CD8-positive, alpha-beta memory T cell (primary cell): ENCODE measurements at regions not wholly inside any gene's neighbourhood (a gene's known extent, or its start where the extent isn't known, plus 50 kb on each side); places are given as distances from the start of the nearest gene placed in this dataset.

Source experiments
- CTCF ChIA-PET: fragments of 350-600 bp; sonication (Branson Sonifier 250); formaldehyde crosslinking; loops from one replicate; lab custom pipeline; 2021; ENCODE audit warnings: antibody characterized with exemption; lab: Charles Lee
- POLR2A ChIA-PET: fragments of 350-600 bp; sonication (Branson Sonifier 250); formaldehyde crosslinking; loops from one replicate; lab custom pipeline; 2021; ENCODE audit warnings: antibody characterized with exemption; lab: Charles Lee
- DNase-seq, 5 donors: peaks; one replicate each; pipeline versions ENCODE4 v3.0.0 to v3.0.0-alpha.2; 2020 to 2022; ENCODE audit warnings: mixed read lengths in 1 of 5
- H3K27ac ChIP-seq: one replicate; pipeline ENCODE4 v1.7.0; 2013; ENCODE audit warnings: low read depth, mild to moderate bottlenecking, low read length, moderate library complexity
- H3K27me3 ChIP-seq: 2 replicates; pipeline ENCODE4 v1.7.0; 2013; ENCODE audit warnings: low read length, mild to moderate bottlenecking; ENCODE audit not compliant: insufficient read depth, poor library complexity, severe bottlenecking
- H3K36me3 ChIP-seq: 2 replicates; pipeline ENCODE4 v1.7.0; 2013; ENCODE audit warnings: mild to moderate bottlenecking, low read length, moderate library complexity; ENCODE audit not compliant: insufficient read depth
- H3K4me1 ChIP-seq: 2 replicates; pipeline ENCODE4 v1.7.0; 2013; ENCODE audit warnings: mild to moderate bottlenecking, low read length, moderate library complexity; ENCODE audit not compliant: insufficient read depth
- H3K4me3 ChIP-seq: 2 replicates; pipeline ENCODE4 v1.7.0; 2013; ENCODE audit warnings: mild to moderate bottlenecking, low read length
- H3K9me3 ChIP-seq: 2 replicates; pipeline ENCODE4 v1.7.0; 2013; ENCODE audit warnings: mild to moderate bottlenecking, low read length
- H3K27ac Mint-ChIP-seq, 8 donors: one replicate each; pipeline ENCODE4 v1.8.0; 2020 to 2021; ENCODE audit warnings: mixed read lengths in 8 of 8, mild to moderate bottlenecking in 6 of 8, inconsistent platforms in 3 of 8, moderate library complexity in 3 of 8
- H3K27me3 Mint-ChIP-seq, 2 donors: one replicate each; pipeline ENCODE4 v1.8.0; 2020 to 2021; ENCODE audit warnings: mixed read lengths in 2 of 2, mild to moderate bottlenecking in 1 of 2, moderate library complexity in 1 of 2
- H3K36me3 Mint-ChIP-seq, 3 donors: one replicate each; pipeline ENCODE4 v1.8.0; 2020 to 2021; ENCODE audit warnings: mixed read lengths in 3 of 3, inconsistent platforms in 1 of 3, mild to moderate bottlenecking in 1 of 3
- H3K4me1 Mint-ChIP-seq, 3 donors: one replicate each; pipeline ENCODE4 v1.8.0; 2020 to 2021; ENCODE audit warnings: mixed read lengths in 3 of 3, inconsistent platforms in 1 of 3, mild to moderate bottlenecking in 1 of 3
- H3K4me3 Mint-ChIP-seq, 7 donors: one replicate each; pipeline ENCODE4 v1.8.0; 2020 to 2021; ENCODE audit warnings: mixed read lengths in 7 of 7, mild to moderate bottlenecking in 6 of 7, moderate library complexity in 4 of 7, inconsistent platforms in 2 of 7
- H3K9me3 Mint-ChIP-seq, 5 donors: one replicate each; pipeline ENCODE4 v1.8.0; 2020 to 2022; ENCODE audit warnings: mixed read lengths in 5 of 5, mild to moderate bottlenecking in 3 of 5, moderate library complexity in 2 of 5, inconsistent platforms in 1 of 5

DNA sequence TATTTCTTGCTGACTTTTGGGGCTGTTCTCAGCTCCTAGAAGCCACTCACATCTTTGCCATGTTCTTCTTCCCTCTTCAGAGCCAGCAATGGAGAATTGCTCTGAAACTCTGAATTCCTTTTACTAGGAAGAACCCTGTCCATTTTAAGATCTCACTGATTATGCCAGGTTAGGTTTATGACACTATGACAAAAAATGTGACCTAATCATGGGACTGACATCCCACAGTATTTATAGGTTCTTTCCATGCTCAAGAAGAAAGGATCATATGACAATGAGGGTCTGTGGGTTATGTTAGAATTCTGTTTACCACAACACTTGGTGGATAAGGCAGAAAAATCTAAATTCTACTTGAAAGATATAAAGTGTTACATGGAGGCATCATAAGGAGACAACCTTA, 263.3 kb upstream of the CITED2 start:
- Mint-ChIP-seq H3K27me3 (peaks cover 0 to 4% of the 10 kb centered on the region in 2 donors), H3K4me3 (no peak overlapping the region), H3K9me3 (no peaks in the 10 kb centered on the region), H3K27ac (peak overlapping the region in 1 of 8 donors; percentile 10), H3K4me1 (peaks cover 10 to 16% (median 15%) of the 10 kb centered on the region in 3 donors), H3K36me3 (peaks cover 0 to 7% (median 0%) of the 10 kb centered on the region in 3 donors)
- Histone ChIP-seq H3K9me3 (no peaks in the 10 kb centered on the region), H3K4me3 (no peak overlapping the region), H3K27me3 (no peaks in the 10 kb centered on the region), H3K4me1 (peaks cover 5% of the 10 kb centered on the region), H3K27ac (no peak overlapping the region), H3K36me3 (no peaks in the 10 kb centered on the region)
- CTCF ChIA-PET = no interaction called here
- DNase-seq = no peak
- POLR2A ChIA-PET = no interaction called here

DNA sequence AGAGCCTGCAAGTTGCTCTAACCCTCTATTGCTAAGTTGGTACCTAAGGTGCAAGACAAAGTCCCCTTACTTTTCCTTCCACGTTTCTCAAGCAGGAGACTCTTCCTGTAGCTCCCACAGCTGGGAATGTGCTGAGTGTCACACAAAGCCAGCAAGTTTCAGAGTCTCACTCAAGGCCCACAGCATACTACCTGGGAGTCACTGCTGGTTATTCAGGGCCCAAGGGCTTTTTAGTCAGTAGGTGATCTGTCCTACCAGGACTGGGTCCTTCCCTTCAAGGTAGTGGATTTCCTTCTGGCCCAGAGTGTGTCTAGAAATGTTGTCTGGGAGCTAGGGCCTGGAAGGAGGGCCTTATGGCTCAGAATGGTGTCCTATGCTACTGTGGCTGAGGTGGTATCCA, 261.9 kb upstream of the CITED2 start:
- peaks cover 0 to 4% of the 10 kb centered on the region in 2 donors for H3K27me3 Mint-ChIP-seq
- Histone ChIP-seq H3K4me3 (no peak overlapping the region), H3K4me1 (peaks cover 5% of the 10 kb centered on the region), H3K27me3 (no peaks in the 10 kb centered on the region), H3K27ac (no peak overlapping the region), H3K36me3 (no peaks in the 10 kb centered on the region), H3K9me3 (no peaks in the 10 kb centered on the region)
- H3K4me3 Mint-ChIP-seq = no peak overlapping the region
- ChIA-PET POLR2A (no interaction called here), CTCF (interaction anchor here (1.2 kb wide), 1 partner anchor 48 kb away, joined by 3 read pairs; no protein-coding TSS in a partner anchor)
- H3K27ac Mint-ChIP-seq = no peak overlapping the region
- H3K9me3 Mint-ChIP-seq = no peaks in the 10 kb centered on the region
- no peak for DNase-seq
- H3K36me3 Mint-ChIP-seq = peaks cover 0 to 7% (median 0%) of the 10 kb centered on the region in 3 donors
- H3K4me1 Mint-ChIP-seq = peaks cover 10 to 15% (median 13%) of the 10 kb centered on the region in 3 donors

DNA sequence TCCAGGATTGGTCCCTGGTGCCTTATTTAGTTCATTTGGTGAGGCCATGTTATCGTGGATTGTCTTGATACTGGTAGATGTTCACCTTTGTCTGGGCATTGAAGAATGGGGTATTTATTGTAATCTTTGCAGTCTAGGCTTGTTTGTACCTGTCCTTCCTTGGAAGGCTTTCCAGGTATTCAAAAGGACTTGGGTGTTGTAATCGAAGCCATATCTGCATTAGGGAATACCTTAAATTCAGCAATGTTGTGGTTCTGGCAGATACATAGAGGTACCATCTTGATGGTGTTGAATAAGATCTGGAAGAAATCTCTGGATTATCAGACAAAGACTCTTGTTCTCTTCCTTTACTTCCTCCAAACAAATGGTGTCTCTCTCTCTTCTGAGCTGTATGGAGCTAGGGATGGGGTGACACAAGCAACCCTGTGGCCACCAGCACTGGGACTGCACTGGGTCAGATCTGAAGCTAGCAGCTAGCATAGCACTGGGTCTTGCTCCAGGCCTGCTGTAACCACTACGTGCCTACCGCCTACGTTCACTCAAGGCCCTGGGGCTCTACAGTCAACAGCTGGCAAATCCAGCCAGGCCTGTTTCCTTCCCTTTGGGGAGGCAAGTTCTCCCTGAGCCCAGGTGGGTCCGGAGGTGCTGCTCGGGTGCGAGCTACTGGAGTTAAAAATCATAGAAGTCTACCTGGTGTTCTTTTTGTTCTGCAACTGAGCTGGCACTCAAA, 261.1 kb upstream of the CITED2 start:
- H3K9me3 ChIP-seq = no peaks in the 10 kb centered on the region
- ChIA-PET POLR2A (no interaction called here), CTCF (interaction anchor here (1.2 kb wide), 1 partner anchor 47 kb away, joined by 3 read pairs; no protein-coding TSS in a partner anchor)
- no peaks in the 10 kb centered on the region for H3K36me3 ChIP-seq
- Mint-ChIP-seq H3K27ac (no peak overlapping the region), H3K4me3 (no peak overlapping the region), H3K9me3 (no peaks in the 10 kb centered on the region), H3K4me1 (peaks cover 5 to 9% (median 5%) of the 10 kb centered on the region in 3 donors), H3K36me3 (peaks cover 0 to 7% (median 0%) of the 10 kb centered on the region in 3 donors), H3K27me3 (peaks cover 0 to 4% of the 10 kb centered on the region in 2 donors)
- H3K27me3 ChIP-seq = no peaks in the 10 kb centered on the region
- DNase-seq = no peak
- no peak overlapping the region for H3K4me3 ChIP-seq
- H3K27ac ChIP-seq = no peak overlapping the region
- H3K4me1 ChIP-seq = peaks cover 4% of the 10 kb centered on the region

DNA sequence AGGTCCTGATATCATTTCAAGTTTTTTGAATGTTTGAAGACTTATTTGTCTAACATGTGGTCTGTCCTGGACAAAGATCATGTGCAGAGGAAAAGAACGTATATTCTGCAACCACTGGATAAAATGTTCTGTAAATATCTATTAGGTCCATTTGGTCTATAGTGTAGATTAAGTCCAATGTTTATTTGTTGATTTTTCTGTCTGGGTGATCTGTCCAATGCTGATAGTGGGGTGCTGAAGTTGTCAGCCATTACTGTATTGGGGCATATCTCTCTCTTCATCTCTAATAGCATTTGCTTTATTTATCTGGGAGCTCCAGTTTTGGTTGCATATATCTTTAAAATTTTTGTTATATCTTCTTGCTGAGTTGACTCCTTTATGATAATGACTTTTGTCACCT, 258.4 kb upstream of the CITED2 start:
- H3K36me3 Mint-ChIP-seq = no peaks in the 10 kb centered on the region
- no peaks in the 10 kb centered on the region for H3K4me1 Mint-ChIP-seq
- H3K4me3 Mint-ChIP-seq = no peak overlapping the region
- POLR2A ChIA-PET = interaction anchor here (0.7 kb wide), 1 partner anchor 1229 kb away, joined by 5 read pairs; no protein-coding TSS in a partner anchor
- no peak overlapping the region for H3K27ac Mint-ChIP-seq
- Histone ChIP-seq H3K4me1 (no peaks in the 10 kb centered on the region), H3K27ac (no peak overlapping the region), H3K27me3 (no peaks in the 10 kb centered on the region), H3K4me3 (no peak overlapping the region), H3K36me3 (no peaks in the 10 kb centered on the region), H3K9me3 (no peaks in the 10 kb centered on the region)
- H3K9me3 Mint-ChIP-seq = no peaks in the 10 kb centered on the region
- no peak for DNase-seq
- H3K27me3 Mint-ChIP-seq = peaks cover 0 to 2% of the 10 kb centered on the region in 2 donors
- CTCF ChIA-PET = no interaction called here

DNA sequence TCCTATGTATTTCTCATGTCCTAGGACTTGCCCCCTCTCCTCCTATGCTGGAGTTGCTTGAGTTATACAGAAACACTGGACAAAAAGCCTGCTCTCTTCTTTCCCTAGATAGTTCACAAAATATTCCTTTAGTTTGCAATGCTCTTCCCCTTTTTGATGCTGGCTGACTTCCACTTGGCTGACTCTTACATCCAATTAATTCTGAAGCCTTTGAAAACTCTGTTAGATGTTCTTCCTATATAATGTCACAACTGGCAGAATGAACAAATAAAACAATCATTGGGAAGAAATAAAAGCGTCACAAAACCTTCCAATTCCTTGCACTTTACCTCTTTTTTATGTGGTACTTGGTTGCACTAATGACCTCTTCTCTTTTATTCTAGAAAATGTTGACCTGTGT, 253.8 kb upstream of the CITED2 start:
- DNase-seq = no peak
- peaks cover 0 to 1% of the 10 kb centered on the region in 2 donors for H3K27me3 Mint-ChIP-seq
- H3K36me3 Mint-ChIP-seq = no peaks in the 10 kb centered on the region
- Histone ChIP-seq H3K27ac (no peak overlapping the region), H3K4me3 (no peak overlapping the region), H3K9me3 (no peaks in the 10 kb centered on the region), H3K27me3 (no peaks in the 10 kb centered on the region), H3K4me1 (no peaks in the 10 kb centered on the region), H3K36me3 (no peaks in the 10 kb centered on the region)
- ChIA-PET POLR2A (no interaction called here), CTCF (no interaction called here)
- no peak overlapping the region for H3K4me3 Mint-ChIP-seq
- H3K27ac Mint-ChIP-seq = peak overlapping the region in 1 of 8 donors; percentile 22
- H3K9me3 Mint-ChIP-seq = no peaks in the 10 kb centered on the region
- peaks cover 3 to 22% (median 17%) of the 10 kb centered on the region in 3 donors for H3K4me1 Mint-ChIP-seq

DNA sequence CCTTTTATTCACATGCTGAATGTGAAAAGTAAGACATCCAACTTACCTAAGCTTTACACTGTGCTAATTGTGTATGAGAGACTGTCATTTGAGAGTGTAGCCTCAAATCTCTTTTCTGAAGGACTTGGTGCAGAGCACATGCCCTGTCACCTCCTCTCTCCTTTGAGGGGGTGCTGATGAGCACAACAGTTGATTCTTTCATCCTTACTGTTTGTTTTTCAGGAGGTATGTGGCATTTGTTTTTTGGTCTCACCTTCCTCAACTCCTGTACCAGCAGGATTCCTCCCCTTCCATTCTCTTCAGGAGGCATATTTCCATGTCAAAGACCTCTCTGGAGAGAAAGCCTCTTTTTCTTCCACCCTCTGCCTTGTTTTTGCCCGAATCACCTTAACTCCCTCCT, 252.6 kb upstream of the CITED2 start:
- H3K9me3 Mint-ChIP-seq = no peaks in the 10 kb centered on the region
- no peak for DNase-seq
- no peaks in the 10 kb centered on the region for H3K27me3 ChIP-seq
- peak overlapping the region in 1 of 8 donors; percentile 38 for H3K27ac Mint-ChIP-seq
- peaks cover 0 to 1% (median 0%) of the 10 kb centered on the region in 3 donors for H3K36me3 Mint-ChIP-seq
- H3K27me3 Mint-ChIP-seq = peaks cover 0 to 1% of the 10 kb centered on the region in 2 donors
- H3K9me3 ChIP-seq = no peaks in the 10 kb centered on the region
- H3K4me3 Mint-ChIP-seq = no peak overlapping the region
- H3K4me1 Mint-ChIP-seq = peaks cover 3 to 22% (median 17%) of the 10 kb centered on the region in 3 donors
- no peak overlapping the region for H3K27ac ChIP-seq
- ChIA-PET POLR2A (no interaction called here), CTCF (no interaction called here)
- H3K4me1 ChIP-seq = no peaks in the 10 kb centered on the region
- no peak overlapping the region for H3K4me3 ChIP-seq
- no peaks in the 10 kb centered on the region for H3K36me3 ChIP-seq

DNA sequence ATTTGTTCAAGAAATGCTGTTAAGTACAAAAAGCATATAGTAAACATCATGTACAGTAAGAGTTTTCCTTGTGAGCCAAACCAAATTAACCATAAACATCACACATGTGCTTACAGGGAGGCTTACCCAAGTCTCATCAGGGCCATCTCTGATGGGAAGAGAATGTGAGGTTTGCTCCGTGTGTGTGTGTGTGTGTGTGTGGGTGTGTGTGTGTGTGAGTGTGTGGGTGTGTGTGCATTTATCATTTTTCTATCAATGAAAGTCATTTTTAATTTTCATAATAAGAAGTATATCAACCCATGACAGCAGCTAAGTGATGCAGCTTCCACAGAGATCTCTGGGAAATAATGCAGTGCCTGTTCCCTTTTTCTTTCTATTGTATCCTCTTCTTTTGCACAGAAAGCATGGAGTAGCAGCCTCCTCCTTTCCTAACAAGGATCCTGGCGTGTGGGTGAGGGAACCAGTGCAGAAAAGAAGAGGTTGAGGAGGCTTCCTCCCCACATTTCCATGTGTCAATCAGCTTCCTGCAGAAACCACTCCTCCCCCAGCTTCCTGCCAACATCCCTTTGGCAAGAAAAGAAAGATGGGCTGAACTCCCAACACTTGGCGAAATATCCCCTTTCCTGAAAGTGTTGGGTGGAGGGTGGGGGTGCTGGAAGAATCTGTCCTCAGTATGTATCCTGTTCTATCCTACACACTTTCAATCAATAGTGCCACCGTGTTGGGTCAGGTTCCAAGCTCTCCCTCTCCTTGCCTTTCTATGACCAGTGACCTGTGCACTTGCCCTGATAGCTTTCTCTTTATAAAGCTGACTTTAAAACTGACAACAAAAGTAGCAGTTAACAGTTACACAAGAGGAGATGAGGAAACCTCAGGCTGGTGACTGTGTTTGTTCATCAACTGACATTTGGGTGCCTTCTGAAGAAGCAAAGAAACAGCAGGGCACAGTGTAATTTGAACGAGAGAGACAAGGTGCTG, 251.8 kb upstream of the CITED2 start:
- Histone ChIP-seq H3K9me3 (no peaks in the 10 kb centered on the region), H3K4me3 (no peak overlapping the region), H3K4me1 (no peaks in the 10 kb centered on the region), H3K36me3 (no peaks in the 10 kb centered on the region), H3K27me3 (no peaks in the 10 kb centered on the region), H3K27ac (no peak overlapping the region)
- no peak for DNase-seq
- Mint-ChIP-seq H3K36me3 (peaks cover 0 to 1% (median 0%) of the 10 kb centered on the region in 3 donors), H3K27me3 (peaks cover 0 to 1% of the 10 kb centered on the region in 2 donors), H3K27ac (peak overlapping the region in 1 of 8 donors; percentile 23), H3K4me1 (peaks cover 3 to 22% (median 17%) of the 10 kb centered on the region in 3 donors), H3K4me3 (no peak overlapping the region), H3K9me3 (no peaks in the 10 kb centered on the region)
- POLR2A ChIA-PET = no interaction called here
- CTCF ChIA-PET = no interaction called here
